ENCODE measurements at regions not wholly inside any gene's neighbourhood (a gene's known extent, or its start where the extent isn't known, plus 50 kb on each side); places are given as distances from the start of the nearest gene placed in this dataset.

- TF ChIP-seq CTCF (IDR thresholded peaks at IDR 0.05; ENCODE audit: low read depth, low read length, missing input control) (no peak), GABPA (IDR thresholded peaks at IDR 0.05 in 1 of 2, conservative IDR thresholded peaks at IDR 0.05 in 1 of 2) (no peak), SP1 (IDR thresholded peaks at IDR 0.05) (no peak)
Measured at GRCh38 chr13:64546371-64546770, 2683.8 kb downstream of the PCDH9 start.

Measured in liver (tissue), 3 donors.